ENCODE measurements at regions not wholly inside any gene's neighbourhood (a gene's known extent, or its start where the extent isn't known, plus 50 kb on each side); places are given as distances from the start of the nearest gene placed in this dataset.

- no peaks in the 10 kb centered on the region for H3K9me3 ChIP-seq (ENCODE audit: control insufficient read depth, low read depth, low read length)
- no peaks in the 10 kb centered on the region for H3K79me2 ChIP-seq (ENCODE audit: control insufficient read depth, insufficient read depth, low read length)
- H3K9me1 ChIP-seq (ENCODE audit: control insufficient read depth, extremely low read depth, insufficient read depth, low read length) = no peaks in the 10 kb centered on the region
- H2AFZ ChIP-seq (ENCODE audit: control insufficient read depth, low read length) = no peak overlapping the region
- FAIRE-seq (no peak), DNase-seq (ENCODE audit: low read depth, low spot score) (no peak)
- no peaks in the 10 kb centered on the region for H3K36me3 ChIP-seq (ENCODE audit: control insufficient read depth in 2 of 2, extremely low read depth in 1 of 2, insufficient read depth in 2 of 2, low read length in 2 of 2)
- H3K4me1 ChIP-seq (ENCODE audit: control insufficient read depth, extremely low read depth, insufficient read depth, low read length) = no peaks in the 10 kb centered on the region
- H3K9ac ChIP-seq (ENCODE audit: control insufficient read depth, extremely low read depth, insufficient read depth, low read length) = no peak overlapping the region
- no peaks in the 10 kb centered on the region for H3K27me3 ChIP-seq (ENCODE audit: control insufficient read depth, extremely low read depth, insufficient read depth, low read length)
- TF ChIP-seq EZH2 (IDR thresholded peaks at IDR 0.05; ENCODE audit: low read length) = no peak
- TF ChIP-seq CTCF (optimal IDR thresholded peaks at IDR 0.05 in 1 of 3, IDR thresholded peaks at IDR 0.05 in 1 of 3, conservative IDR thresholded peaks at IDR 0.05 in 1 of 3; ENCODE audit: extremely low read depth in 1 of 3, insufficient read depth in 2 of 3, low read length in 3 of 3) = no peak
- no peaks in the 10 kb centered on the region for H4K20me1 ChIP-seq (ENCODE audit: control insufficient read depth, extremely low read depth, insufficient read depth, low read length)
- no peak overlapping the region for H3K27ac ChIP-seq (ENCODE audit: control insufficient read depth, insufficient read depth, low read length)
- no peak overlapping the region for H3K4me3 ChIP-seq (ENCODE audit: control insufficient read depth in 2 of 3, extremely low read depth in 1 of 3, insufficient read depth in 2 of 3, low read depth in 1 of 3, low read length in 3 of 3)
- dilution Hi-C loops (cut with MboI; ENCODE audit: extremely low pct_ligation_motif_present, low sequenced_read_pairs) = no loop called here
- H3K4me2 ChIP-seq (ENCODE audit: control insufficient read depth, extremely low read depth, insufficient read depth, low read depth, low read length) = no peak overlapping the region
Observed at GRCh38 chr5:44099643-44100042, 289.6 kb downstream of the FGF10 start.

- no peak overlapping the region for H3K4me3 ChIP-seq (ENCODE audit: control insufficient read depth in 2 of 3, extremely low read depth in 1 of 3, insufficient read depth in 2 of 3, low read depth in 1 of 3, low read length in 3 of 3)
- no peaks in the 10 kb centered on the region for H3K9me1 ChIP-seq (ENCODE audit: control insufficient read depth, extremely low read depth, insufficient read depth, low read length)
- H4K20me1 ChIP-seq (ENCODE audit: control insufficient read depth, extremely low read depth, insufficient read depth, low read length) = no peaks in the 10 kb centered on the region
- no peak overlapping the region for H3K27ac ChIP-seq (ENCODE audit: control insufficient read depth, insufficient read depth, low read length)
- no peaks in the 10 kb centered on the region for H3K27me3 ChIP-seq (ENCODE audit: control insufficient read depth, extremely low read depth, insufficient read depth, low read length)
- H3K9ac ChIP-seq (ENCODE audit: control insufficient read depth, extremely low read depth, insufficient read depth, low read length) = no peak overlapping the region
- H3K36me3 ChIP-seq (ENCODE audit: control insufficient read depth in 2 of 2, extremely low read depth in 1 of 2, insufficient read depth in 2 of 2, low read length in 2 of 2) = no peaks in the 10 kb centered on the region
- H2AFZ ChIP-seq (ENCODE audit: control insufficient read depth, low read length) = no peak overlapping the region
- no peaks in the 10 kb centered on the region for H3K79me2 ChIP-seq (ENCODE audit: control insufficient read depth, insufficient read depth, low read length)
- no peak overlapping the region for H3K4me2 ChIP-seq (ENCODE audit: control insufficient read depth, extremely low read depth, insufficient read depth, low read depth, low read length)
- dilution Hi-C loops (cut with MboI; ENCODE audit: extremely low pct_ligation_motif_present, low sequenced_read_pairs) = no loop called here
- FAIRE-seq (no peak), DNase-seq (ENCODE audit: low read depth, low spot score) (no peak)
- H3K9me3 ChIP-seq (ENCODE audit: control insufficient read depth, low read depth, low read length) = no peaks in the 10 kb centered on the region
- no peaks in the 10 kb centered on the region for H3K4me1 ChIP-seq (ENCODE audit: control insufficient read depth, extremely low read depth, insufficient read depth, low read length)
- no peak for TF ChIP-seq EZH2 (IDR thresholded peaks at IDR 0.05; ENCODE audit: low read length)
- TF ChIP-seq CTCF (optimal IDR thresholded peaks at IDR 0.05 in 1 of 3, IDR thresholded peaks at IDR 0.05 in 1 of 3, conservative IDR thresholded peaks at IDR 0.05 in 1 of 3; ENCODE audit: extremely low read depth in 1 of 3, insufficient read depth in 2 of 3, low read length in 3 of 3) = no peak
Observed at GRCh38 chr5:44089424-44090144, 299.6 kb downstream of the FGF10 start.
